BE2C (cell line): ENCODE measurements at regions not wholly inside any gene's neighbourhood (a gene's known extent, or its start where the extent isn't known, plus 50 kb on each side); places are given as distances from the start of the nearest gene placed in this dataset.

Experiments
- DNase-seq: peaks from one replicate; pipeline ENCODE4 v3.0.0-alpha.2; 2020
- H3K27me3 ChIP-seq: fragments of 250-450 bp; sonication (Bioruptor Pico); 2 replicates; pipeline ENCODE4 v1.5.1; 2020; ENCODE audit warnings: mild to moderate bottlenecking
- H3K36me3 ChIP-seq: fragments of 250-450 bp; sonication (Bioruptor Pico); 2 replicates; pipeline ENCODE4 v1.5.1; 2020; ENCODE audit warnings: mild to moderate bottlenecking
- H3K4me1 ChIP-seq: fragments of 250-450 bp; sonication (Bioruptor Pico); 2 replicates; pipeline ENCODE4 v1.5.1; 2020
- H3K4me3 ChIP-seq: 2 replicates; pipeline ENCODE4 v1.5.1; 2011; ENCODE audit warnings: low read depth, low read length
- H3K9me3 ChIP-seq: fragments of 250-450 bp; sonication (Bioruptor Pico); 2 replicates; pipeline ENCODE4 v1.5.1; 2020
- TF ChIP-seq, protein P1 (sequence below): IDR thresholded peaks from 2 replicates; pipeline ENCODE4 v1.5.1; 2012; ENCODE audit warnings: mild to moderate bottlenecking, low read depth, low read length

DNA sequence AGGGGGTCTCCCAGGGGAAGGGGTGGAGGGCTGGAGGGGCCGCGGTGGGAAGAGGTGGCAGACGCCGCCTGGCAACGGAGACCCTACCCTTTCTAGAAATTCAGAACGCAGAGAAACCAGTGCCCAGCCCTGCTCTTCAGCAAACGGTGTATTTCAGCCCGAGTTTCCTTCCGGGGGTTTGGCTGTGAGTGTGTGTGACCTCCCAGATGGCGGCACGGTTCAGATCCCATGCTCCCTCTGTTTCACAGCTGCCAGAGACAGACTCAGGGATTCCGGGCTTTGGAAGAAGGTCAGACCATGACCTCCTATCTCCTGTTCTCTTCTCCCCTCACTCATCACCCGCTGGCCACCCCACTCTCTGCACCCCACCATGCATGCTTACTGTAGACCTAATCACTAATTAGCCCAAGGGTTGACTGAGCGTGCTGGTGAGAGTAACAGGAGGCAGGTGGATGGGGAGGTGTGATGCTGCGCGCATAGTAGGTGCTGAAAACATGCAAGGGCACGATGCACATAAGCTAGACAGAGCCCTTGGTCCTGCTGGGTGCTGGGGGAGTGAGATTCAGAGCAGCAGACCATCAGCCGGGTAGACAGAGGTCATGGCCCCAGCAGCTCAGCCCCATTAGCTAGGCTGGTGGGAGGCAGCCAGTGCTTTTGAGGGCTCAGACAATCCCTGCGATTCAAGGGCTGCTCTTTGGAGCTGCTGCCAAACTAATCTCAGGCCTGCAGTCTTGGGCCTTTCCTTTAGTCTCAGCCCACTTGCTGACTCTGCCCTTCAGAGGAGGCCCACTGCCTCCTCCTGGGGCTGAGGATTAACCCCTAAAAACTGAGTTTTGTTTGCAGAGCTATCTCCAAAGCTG, 256.5 kb upstream of the CADM1 start:
- DNase-seq, result no peak
- Histone ChIP-seq H3K27me3 (no peaks in the 10 kb centered on the region), H3K36me3 (no peaks in the 10 kb centered on the region), H3K9me3 (no peaks in the 10 kb centered on the region), H3K4me1 (no peaks in the 10 kb centered on the region), H3K4me3 (peak overlapping the region; percentile 49)
- TF ChIP-seq, protein P1, sequence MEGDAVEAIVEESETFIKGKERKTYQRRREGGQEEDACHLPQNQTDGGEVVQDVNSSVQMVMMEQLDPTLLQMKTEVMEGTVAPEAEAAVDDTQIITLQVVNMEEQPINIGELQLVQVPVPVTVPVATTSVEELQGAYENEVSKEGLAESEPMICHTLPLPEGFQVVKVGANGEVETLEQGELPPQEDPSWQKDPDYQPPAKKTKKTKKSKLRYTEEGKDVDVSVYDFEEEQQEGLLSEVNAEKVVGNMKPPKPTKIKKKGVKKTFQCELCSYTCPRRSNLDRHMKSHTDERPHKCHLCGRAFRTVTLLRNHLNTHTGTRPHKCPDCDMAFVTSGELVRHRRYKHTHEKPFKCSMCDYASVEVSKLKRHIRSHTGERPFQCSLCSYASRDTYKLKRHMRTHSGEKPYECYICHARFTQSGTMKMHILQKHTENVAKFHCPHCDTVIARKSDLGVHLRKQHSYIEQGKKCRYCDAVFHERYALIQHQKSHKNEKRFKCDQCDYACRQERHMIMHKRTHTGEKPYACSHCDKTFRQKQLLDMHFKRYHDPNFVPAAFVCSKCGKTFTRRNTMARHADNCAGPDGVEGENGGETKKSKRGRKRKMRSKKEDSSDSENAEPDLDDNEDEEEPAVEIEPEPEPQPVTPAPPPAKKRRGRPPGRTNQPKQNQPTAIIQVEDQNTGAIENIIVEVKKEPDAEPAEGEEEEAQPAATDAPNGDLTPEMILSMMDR, result no peak

DNA sequence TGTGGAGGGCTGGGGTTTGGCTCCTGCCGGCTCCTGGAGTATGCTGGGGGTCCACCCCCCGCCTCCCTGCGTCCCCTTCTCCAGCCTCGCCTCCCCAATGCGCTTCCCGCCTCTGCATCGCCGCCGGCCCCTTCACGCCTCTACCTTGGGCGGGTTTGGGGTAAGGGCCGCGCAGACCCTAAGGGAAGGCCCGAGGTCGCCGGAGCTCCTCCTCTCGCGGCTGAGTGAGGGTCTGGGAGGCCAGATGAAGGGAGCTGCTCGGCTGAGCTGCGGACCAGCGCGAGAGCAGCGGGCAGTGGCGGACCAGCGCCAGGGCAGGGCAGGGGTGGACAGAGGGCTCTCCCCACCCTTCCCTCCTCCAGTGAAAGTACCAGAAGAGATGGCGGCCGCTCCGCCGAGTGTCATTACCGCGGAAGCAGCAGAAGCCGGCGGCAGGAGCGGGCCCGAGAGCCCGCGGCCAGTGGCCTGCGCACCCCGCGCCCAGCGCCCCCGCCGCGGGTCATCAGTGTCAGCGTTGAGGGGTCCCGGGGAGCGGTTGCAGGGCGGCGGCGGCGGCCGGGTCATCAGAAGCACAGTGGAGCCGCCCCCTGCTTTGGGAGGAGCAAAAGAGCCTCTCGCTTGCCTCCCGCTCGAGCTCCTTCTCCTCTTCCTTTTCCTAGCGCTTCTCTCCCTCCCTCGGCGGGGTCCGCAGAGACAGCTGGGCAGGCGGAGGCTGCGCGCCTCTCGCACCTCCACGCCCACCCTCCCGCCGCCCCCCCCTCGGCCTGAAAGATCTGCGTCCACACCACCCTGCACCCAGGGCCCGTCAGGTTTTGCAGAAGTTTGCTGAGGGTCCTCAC, 255.6 kb upstream of the CADM1 start:
- peak overlapping the region; percentile 49 for H3K4me3 ChIP-seq
- H3K27me3 ChIP-seq, result no peaks in the 10 kb centered on the region
- H3K4me1 ChIP-seq, result no peaks in the 10 kb centered on the region
- no peaks in the 10 kb centered on the region for H3K36me3 ChIP-seq
- no peaks in the 10 kb centered on the region for H3K9me3 ChIP-seq
- TF ChIP-seq, protein P1, result no peak
- peak; percentile 30 for DNase-seq

- no peaks in the 10 kb centered on the region for H3K4me1 ChIP-seq
- no peaks in the 10 kb centered on the region for H3K36me3 ChIP-seq
- TF ChIP-seq, protein P1, result no peak
- H3K9me3 ChIP-seq, result no peaks in the 10 kb centered on the region
- no peaks in the 10 kb centered on the region for H3K27me3 ChIP-seq
- no peak overlapping the region for H3K4me3 ChIP-seq
- no peak for DNase-seq
Observed at GRCh38 chr11:115758011-115758410, 253.8 kb upstream of the CADM1 start.

GRCh38 chr11:115751243-115752015, 247.2 kb upstream of the CADM1 start:
- TF ChIP-seq, protein P1, result no peak
- Histone ChIP-seq H3K27me3 (no peaks in the 10 kb centered on the region), H3K4me3 (no peak overlapping the region), H3K36me3 (no peaks in the 10 kb centered on the region), H3K9me3 (no peaks in the 10 kb centered on the region), H3K4me1 (peaks cover 36% of the 10 kb centered on the region)
- no peak for DNase-seq

- no peaks in the 10 kb centered on the region for H3K9me3 ChIP-seq
- DNase-seq, result peak; percentile 94
- H3K36me3 ChIP-seq, result no peaks in the 10 kb centered on the region
- H3K4me3 ChIP-seq, result peak overlapping the region; percentile 41
- TF ChIP-seq, protein P1, result no peak
- no peaks in the 10 kb centered on the region for H3K27me3 ChIP-seq
- peaks cover 52% of the 10 kb centered on the region for H3K4me1 ChIP-seq
Observed at GRCh38 chr11:115745610-115746512, 241.6 kb upstream of the CADM1 start.
